ENCODE measurements at regions not wholly inside any gene's neighbourhood (a gene's known extent, or its start where the extent isn't known, plus 50 kb on each side); places are given as distances from the start of the nearest gene placed in this dataset.
"Not testable (repeated sequence)": the region's sequence is repeated elsewhere in the genome, so short reads cannot be mapped to it uniquely, and the experiment has no call there.

DNA sequence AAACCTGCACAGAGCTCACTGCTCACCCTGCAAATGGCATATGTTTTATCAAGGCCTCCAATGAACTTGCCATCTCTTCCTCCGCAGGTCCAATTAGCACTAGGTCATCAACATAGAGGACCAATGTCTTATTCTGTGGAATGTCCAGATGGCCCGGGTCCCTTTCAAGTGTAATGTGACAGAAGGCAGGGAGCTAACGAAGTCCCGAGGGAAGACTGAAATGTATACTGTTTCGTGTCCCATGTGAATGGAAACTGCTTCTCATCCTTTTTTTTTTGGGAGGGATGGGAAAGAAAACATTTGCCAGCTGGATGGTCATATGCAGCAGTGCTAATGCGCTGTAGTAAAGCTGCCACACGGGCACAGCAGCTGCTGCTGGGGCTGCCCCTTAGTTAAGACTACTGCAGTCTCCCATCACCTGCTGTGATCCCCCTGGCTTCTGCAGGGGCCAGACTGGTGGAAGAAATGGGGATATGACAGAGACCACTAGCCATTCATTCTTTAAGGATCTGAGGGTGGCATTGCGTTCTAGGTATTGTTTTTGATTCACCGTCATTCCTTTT, 61.7 kb upstream of the CCNY start:
- Histone ChIP-seq H3K36me3 (ENCODE audit: control insufficient read depth in 4 of 4, insufficient read depth in 4 of 4, low read length in 4 of 4) (no peaks in the 10 kb centered on the region), H3K27me3 (ENCODE audit: control insufficient read depth in 3 of 3, insufficient read depth in 3 of 3, low read length in 2 of 3) (no peaks in the 10 kb centered on the region), H3K9ac (ENCODE audit: insufficient read depth in 1 of 2, low read length in 2 of 2) (no peak overlapping the region), H3K27ac (ENCODE audit: low read depth in 1 of 2, low read length in 1 of 2) (no peak overlapping the region), H3K4me3 (no peak overlapping the region), H3K4me1 (ENCODE audit: control insufficient read depth in 5 of 5, insufficient read depth in 5 of 5, low read length in 5 of 5) (no peaks in the 10 kb centered on the region), H3K9me3 (ENCODE audit: control insufficient read depth in 4 of 4, insufficient read depth in 3 of 4, low read length in 3 of 4) (no peaks in the 10 kb centered on the region)
- no peak for ATAC-seq (ENCODE audit: insufficient read depth, low FRiP score)
- TF ChIP-seq, protein P1, sequence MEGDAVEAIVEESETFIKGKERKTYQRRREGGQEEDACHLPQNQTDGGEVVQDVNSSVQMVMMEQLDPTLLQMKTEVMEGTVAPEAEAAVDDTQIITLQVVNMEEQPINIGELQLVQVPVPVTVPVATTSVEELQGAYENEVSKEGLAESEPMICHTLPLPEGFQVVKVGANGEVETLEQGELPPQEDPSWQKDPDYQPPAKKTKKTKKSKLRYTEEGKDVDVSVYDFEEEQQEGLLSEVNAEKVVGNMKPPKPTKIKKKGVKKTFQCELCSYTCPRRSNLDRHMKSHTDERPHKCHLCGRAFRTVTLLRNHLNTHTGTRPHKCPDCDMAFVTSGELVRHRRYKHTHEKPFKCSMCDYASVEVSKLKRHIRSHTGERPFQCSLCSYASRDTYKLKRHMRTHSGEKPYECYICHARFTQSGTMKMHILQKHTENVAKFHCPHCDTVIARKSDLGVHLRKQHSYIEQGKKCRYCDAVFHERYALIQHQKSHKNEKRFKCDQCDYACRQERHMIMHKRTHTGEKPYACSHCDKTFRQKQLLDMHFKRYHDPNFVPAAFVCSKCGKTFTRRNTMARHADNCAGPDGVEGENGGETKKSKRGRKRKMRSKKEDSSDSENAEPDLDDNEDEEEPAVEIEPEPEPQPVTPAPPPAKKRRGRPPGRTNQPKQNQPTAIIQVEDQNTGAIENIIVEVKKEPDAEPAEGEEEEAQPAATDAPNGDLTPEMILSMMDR (IDR thresholded peaks at IDR 0.05; ENCODE audit: control extremely low read depth, extremely low read depth), result no peak
- 89 to 95% methylated on average over 9 of the region's 9 CpGs for WGBS, 2 donors
- DNase-seq, result no peak

DNA sequence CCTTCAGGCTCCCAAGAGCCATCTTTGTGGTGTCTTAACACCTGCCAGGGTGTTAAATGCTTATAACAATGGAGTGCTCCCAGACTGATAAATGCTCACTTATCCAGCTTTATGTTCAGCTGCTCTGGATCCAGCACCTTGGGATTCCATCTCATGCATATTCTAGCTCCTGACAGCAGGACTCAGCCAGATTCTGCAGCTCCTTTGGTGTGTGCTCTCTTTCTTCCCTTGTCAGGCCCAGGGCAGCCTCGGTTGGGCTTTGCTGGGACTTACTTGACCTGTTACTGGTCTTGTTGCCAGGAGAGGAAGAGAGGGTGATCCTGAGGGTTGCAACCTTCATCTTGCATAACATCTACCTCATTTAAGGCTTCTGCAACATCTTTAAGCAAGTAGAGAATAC, 59.4 kb upstream of the CCNY start:
- no peaks in the 10 kb centered on the region for H3K36me3 ChIP-seq (ENCODE audit: control insufficient read depth in 4 of 4, insufficient read depth in 4 of 4, low read length in 4 of 4)
- TF ChIP-seq, protein P1 (IDR thresholded peaks at IDR 0.05; ENCODE audit: control extremely low read depth, extremely low read depth), result no peak
- 49 to 53% methylated on average over 1 of the region's 1 CpG for WGBS, 2 donors
- no peak overlapping the region for H3K27ac ChIP-seq (ENCODE audit: low read depth in 1 of 2, low read length in 1 of 2)
- H3K27me3 ChIP-seq (ENCODE audit: control insufficient read depth in 3 of 3, insufficient read depth in 3 of 3, low read length in 2 of 3), result no peaks in the 10 kb centered on the region
- DNase-seq, result no peak
- no peak overlapping the region for H3K9ac ChIP-seq (ENCODE audit: insufficient read depth in 1 of 2, low read length in 2 of 2)
- no peaks in the 10 kb centered on the region for H3K4me1 ChIP-seq (ENCODE audit: control insufficient read depth in 5 of 5, insufficient read depth in 5 of 5, low read length in 5 of 5)
- ATAC-seq (ENCODE audit: insufficient read depth, low FRiP score), result no peak
- H3K4me3 ChIP-seq, result no peak overlapping the region
- H3K9me3 ChIP-seq (ENCODE audit: control insufficient read depth in 4 of 4, insufficient read depth in 3 of 4, low read length in 3 of 4), result no peaks in the 10 kb centered on the region

DNA sequence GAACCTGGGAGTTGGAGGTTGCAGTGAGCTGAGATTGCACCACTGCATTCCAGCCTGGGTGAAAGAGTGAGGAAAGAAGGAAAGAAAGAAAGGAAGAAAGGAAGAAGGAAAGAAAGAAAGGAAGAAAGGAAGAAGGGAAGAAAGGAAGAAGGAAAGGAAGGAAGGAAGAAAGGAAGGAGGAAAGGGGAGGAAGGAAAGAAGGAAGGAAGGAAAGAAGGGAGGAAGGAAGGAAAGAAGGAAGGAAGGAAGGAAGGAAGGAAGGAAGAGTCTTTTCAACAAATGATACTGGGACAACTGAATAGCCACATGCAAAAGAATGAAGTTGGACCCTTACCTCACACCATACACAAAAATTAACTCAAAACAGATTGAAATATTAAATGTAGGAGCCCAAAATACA, 56.1 kb upstream of the CCNY start:
- H3K4me1 ChIP-seq (ENCODE audit: control insufficient read depth in 5 of 5, insufficient read depth in 5 of 5, low read length in 5 of 5); H3K27ac ChIP-seq (ENCODE audit: low read depth in 1 of 2, low read length in 1 of 2); H3K9ac ChIP-seq (ENCODE audit: insufficient read depth in 1 of 2, low read length in 2 of 2); DNase-seq; H3K36me3 ChIP-seq (ENCODE audit: control insufficient read depth in 4 of 4, insufficient read depth in 4 of 4, low read length in 4 of 4); H3K27me3 ChIP-seq (ENCODE audit: control insufficient read depth in 3 of 3, insufficient read depth in 3 of 3, low read length in 2 of 3); ATAC-seq (ENCODE audit: insufficient read depth, low FRiP score); H3K9me3 ChIP-seq (ENCODE audit: control insufficient read depth in 4 of 4, insufficient read depth in 3 of 4, low read length in 3 of 4); H3K4me3 ChIP-seq: not testable (repeated sequence)

Data from lung (tissue), 11 donors.